K562 (cell line): ENCODE measurements at regions not wholly inside any gene's neighbourhood (a gene's known extent, or its start where the extent isn't known, plus 50 kb on each side); places are given as distances from the start of the nearest gene placed in this dataset.

ENCODE experiments used
- ELK3 ChIP-seq: fragments of 450-650 bp; formaldehyde crosslinking; IDR thresholded peaks from 2 replicates; pipeline ENCODE4 v1.4.0; 2020; ENCODE audit warnings: mild to moderate bottlenecking
- NR4A1 ChIP-seq, 2 experiments: fragments of 250-450 bp in 1 of 2; fragments of 450-650 bp in 1 of 2; sonication (Bioruptor Pico) in 1 of 2; IDR thresholded peaks; 2 replicates each; pipeline versions ENCODE4 v1.4.0 to v1.6.1; 2016 to 2020; ENCODE audit warnings: mild to moderate bottlenecking in 2 of 2, missing compliant biosample characterization in 1 of 2, missing genetic modification characterization in 1 of 2, moderate library complexity in 1 of 2
- TF ChIP-seq, protein P1 (sequence below): fragments of 450-650 bp; IDR thresholded peaks from 2 replicates; pipeline ENCODE4 v1.6.1; 2016; ENCODE audit warnings: mild to moderate bottlenecking, moderate library complexity
- TF ChIP-seq, protein P2 (sequence below): sonication (generic); formaldehyde crosslinking; IDR thresholded peaks from 2 replicates; pipeline ENCODE4 v1.8.1; 2023; ENCODE audit warnings: mild to moderate bottlenecking, missing genetic modification reagents

- TF ChIP-seq, protein P1, sequence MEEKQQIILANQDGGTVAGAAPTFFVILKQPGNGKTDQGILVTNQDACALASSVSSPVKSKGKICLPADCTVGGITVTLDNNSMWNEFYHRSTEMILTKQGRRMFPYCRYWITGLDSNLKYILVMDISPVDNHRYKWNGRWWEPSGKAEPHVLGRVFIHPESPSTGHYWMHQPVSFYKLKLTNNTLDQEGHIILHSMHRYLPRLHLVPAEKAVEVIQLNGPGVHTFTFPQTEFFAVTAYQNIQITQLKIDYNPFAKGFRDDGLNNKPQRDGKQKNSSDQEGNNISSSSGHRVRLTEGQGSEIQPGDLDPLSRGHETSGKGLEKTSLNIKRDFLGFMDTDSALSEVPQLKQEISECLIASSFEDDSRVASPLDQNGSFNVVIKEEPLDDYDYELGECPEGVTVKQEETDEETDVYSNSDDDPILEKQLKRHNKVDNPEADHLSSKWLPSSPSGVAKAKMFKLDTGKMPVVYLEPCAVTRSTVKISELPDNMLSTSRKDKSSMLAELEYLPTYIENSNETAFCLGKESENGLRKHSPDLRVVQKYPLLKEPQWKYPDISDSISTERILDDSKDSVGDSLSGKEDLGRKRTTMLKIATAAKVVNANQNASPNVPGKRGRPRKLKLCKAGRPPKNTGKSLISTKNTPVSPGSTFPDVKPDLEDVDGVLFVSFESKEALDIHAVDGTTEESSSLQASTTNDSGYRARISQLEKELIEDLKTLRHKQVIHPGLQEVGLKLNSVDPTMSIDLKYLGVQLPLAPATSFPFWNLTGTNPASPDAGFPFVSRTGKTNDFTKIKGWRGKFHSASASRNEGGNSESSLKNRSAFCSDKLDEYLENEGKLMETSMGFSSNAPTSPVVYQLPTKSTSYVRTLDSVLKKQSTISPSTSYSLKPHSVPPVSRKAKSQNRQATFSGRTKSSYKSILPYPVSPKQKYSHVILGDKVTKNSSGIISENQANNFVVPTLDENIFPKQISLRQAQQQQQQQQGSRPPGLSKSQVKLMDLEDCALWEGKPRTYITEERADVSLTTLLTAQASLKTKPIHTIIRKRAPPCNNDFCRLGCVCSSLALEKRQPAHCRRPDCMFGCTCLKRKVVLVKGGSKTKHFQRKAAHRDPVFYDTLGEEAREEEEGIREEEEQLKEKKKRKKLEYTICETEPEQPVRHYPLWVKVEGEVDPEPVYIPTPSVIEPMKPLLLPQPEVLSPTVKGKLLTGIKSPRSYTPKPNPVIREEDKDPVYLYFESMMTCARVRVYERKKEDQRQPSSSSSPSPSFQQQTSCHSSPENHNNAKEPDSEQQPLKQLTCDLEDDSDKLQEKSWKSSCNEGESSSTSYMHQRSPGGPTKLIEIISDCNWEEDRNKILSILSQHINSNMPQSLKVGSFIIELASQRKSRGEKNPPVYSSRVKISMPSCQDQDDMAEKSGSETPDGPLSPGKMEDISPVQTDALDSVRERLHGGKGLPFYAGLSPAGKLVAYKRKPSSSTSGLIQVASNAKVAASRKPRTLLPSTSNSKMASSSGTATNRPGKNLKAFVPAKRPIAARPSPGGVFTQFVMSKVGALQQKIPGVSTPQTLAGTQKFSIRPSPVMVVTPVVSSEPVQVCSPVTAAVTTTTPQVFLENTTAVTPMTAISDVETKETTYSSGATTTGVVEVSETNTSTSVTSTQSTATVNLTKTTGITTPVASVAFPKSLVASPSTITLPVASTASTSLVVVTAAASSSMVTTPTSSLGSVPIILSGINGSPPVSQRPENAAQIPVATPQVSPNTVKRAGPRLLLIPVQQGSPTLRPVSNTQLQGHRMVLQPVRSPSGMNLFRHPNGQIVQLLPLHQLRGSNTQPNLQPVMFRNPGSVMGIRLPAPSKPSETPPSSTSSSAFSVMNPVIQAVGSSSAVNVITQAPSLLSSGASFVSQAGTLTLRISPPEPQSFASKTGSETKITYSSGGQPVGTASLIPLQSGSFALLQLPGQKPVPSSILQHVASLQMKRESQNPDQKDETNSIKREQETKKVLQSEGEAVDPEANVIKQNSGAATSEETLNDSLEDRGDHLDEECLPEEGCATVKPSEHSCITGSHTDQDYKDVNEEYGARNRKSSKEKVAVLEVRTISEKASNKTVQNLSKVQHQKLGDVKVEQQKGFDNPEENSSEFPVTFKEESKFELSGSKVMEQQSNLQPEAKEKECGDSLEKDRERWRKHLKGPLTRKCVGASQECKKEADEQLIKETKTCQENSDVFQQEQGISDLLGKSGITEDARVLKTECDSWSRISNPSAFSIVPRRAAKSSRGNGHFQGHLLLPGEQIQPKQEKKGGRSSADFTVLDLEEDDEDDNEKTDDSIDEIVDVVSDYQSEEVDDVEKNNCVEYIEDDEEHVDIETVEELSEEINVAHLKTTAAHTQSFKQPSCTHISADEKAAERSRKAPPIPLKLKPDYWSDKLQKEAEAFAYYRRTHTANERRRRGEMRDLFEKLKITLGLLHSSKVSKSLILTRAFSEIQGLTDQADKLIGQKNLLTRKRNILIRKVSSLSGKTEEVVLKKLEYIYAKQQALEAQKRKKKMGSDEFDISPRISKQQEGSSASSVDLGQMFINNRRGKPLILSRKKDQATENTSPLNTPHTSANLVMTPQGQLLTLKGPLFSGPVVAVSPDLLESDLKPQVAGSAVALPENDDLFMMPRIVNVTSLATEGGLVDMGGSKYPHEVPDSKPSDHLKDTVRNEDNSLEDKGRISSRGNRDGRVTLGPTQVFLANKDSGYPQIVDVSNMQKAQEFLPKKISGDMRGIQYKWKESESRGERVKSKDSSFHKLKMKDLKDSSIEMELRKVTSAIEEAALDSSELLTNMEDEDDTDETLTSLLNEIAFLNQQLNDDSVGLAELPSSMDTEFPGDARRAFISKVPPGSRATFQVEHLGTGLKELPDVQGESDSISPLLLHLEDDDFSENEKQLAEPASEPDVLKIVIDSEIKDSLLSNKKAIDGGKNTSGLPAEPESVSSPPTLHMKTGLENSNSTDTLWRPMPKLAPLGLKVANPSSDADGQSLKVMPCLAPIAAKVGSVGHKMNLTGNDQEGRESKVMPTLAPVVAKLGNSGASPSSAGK: 0 out of 2 replicates have a peak, but pooled peaks have one; percentile 20
- TF ChIP-seq NR4A1 (CRISPR knock-in tag; IDR thresholded peaks at IDR 0.05) (no peak), NR4A1 (tag; IDR thresholded peaks at IDR 0.05) (no peak), ELK3 (CRISPR knock-in tag) (no peak)
- TF ChIP-seq, protein P2, sequence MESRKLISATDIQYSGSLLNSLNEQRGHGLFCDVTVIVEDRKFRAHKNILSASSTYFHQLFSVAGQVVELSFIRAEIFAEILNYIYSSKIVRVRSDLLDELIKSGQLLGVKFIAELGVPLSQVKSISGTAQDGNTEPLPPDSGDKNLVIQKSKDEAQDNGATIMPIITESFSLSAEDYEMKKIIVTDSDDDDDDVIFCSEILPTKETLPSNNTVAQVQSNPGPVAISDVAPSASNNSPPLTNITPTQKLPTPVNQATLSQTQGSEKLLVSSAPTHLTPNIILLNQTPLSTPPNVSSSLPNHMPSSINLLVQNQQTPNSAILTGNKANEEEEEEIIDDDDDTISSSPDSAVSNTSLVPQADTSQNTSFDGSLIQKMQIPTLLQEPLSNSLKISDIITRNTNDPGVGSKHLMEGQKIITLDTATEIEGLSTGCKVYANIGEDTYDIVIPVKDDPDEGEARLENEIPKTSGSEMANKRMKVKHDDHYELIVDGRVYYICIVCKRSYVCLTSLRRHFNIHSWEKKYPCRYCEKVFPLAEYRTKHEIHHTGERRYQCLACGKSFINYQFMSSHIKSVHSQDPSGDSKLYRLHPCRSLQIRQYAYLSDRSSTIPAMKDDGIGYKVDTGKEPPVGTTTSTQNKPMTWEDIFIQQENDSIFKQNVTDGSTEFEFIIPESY (CRISPR knock-in tag): 0 out of 2 replicates have a peak, but pooled peaks have one; percentile 19
- TF ChIP-seq, all 486 proteins: peak for 2
These were observed 103.6 kb upstream of the CNKSR3 start (continued) for GRCh38 chr6:154614101-154614500.
